ENCODE measurements at regions not wholly inside any gene's neighbourhood (a gene's known extent, or its start where the extent isn't known, plus 50 kb on each side); places are given as distances from the start of the nearest gene placed in this dataset.

- TF ChIP-seq POLR2AphosphoS5 (IDR thresholded peaks at IDR 0.05) (no peak), EP300 (IDR thresholded peaks at IDR 0.05) (no peak)
- TF ChIP-seq, protein P1, sequence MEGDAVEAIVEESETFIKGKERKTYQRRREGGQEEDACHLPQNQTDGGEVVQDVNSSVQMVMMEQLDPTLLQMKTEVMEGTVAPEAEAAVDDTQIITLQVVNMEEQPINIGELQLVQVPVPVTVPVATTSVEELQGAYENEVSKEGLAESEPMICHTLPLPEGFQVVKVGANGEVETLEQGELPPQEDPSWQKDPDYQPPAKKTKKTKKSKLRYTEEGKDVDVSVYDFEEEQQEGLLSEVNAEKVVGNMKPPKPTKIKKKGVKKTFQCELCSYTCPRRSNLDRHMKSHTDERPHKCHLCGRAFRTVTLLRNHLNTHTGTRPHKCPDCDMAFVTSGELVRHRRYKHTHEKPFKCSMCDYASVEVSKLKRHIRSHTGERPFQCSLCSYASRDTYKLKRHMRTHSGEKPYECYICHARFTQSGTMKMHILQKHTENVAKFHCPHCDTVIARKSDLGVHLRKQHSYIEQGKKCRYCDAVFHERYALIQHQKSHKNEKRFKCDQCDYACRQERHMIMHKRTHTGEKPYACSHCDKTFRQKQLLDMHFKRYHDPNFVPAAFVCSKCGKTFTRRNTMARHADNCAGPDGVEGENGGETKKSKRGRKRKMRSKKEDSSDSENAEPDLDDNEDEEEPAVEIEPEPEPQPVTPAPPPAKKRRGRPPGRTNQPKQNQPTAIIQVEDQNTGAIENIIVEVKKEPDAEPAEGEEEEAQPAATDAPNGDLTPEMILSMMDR (IDR thresholded peaks at IDR 0.05): no peak
Observed at GRCh38 chr13:55087085-55087484, 2053.6 kb upstream of the PRR20A start.

All from sigmoid colon (tissue), 4 donors.